WERI-Rb-1 (cell line): ENCODE measurements at regions not wholly inside any gene's neighbourhood (a gene's known extent, or its start where the extent isn't known, plus 50 kb on each side); places are given as distances from the start of the nearest gene placed in this dataset.

ENCODE experiments used
- DNase-seq: peaks from one replicate; pipeline ENCODE4 v3.0.0-alpha.2; 2020
- H3K27ac ChIP-seq: fragments of 250-450 bp; sonication (Bioruptor Pico); 2 replicates; pipeline ENCODE4 v1.5.1; 2020; ENCODE audit warnings: mild to moderate bottlenecking, moderate library complexity
- H3K27me3 ChIP-seq: fragments of 250-450 bp; sonication (Bioruptor Pico); 2 replicates; pipeline ENCODE4 v1.5.1; 2021; ENCODE audit warnings: mild to moderate bottlenecking, low read depth, moderate library complexity; ENCODE audit not compliant: insufficient read depth, severe bottlenecking
- H3K36me3 ChIP-seq: fragments of 250-450 bp; sonication (Bioruptor Pico); 2 replicates; pipeline ENCODE4 v1.5.1; 2020; ENCODE audit warnings: mild to moderate bottlenecking, moderate library complexity
- H3K4me3 ChIP-seq: 2 replicates; pipeline ENCODE4 v1.5.1; 2011; ENCODE audit warnings: low read depth, mild to moderate bottlenecking, control low read depth, low read length
- H3K9me3 ChIP-seq: fragments of 250-450 bp; sonication (Bioruptor Pico); 2 replicates; pipeline ENCODE4 v1.5.1; 2021; ENCODE audit warnings: mild to moderate bottlenecking, moderate library complexity; ENCODE audit not compliant: severe bottlenecking
- CTCF ChIP-seq: IDR thresholded peaks from 2 replicates; pipeline ENCODE4 v1.5.1; 2011; ENCODE audit warnings: low read depth, mild to moderate bottlenecking, control low read depth, inconsistent platforms, low read length

- no peak for TF ChIP-seq CTCF
- H3K27me3 ChIP-seq, result no peaks in the 10 kb centered on the region
- no peak overlapping the region for H3K4me3 ChIP-seq
- H3K9me3 ChIP-seq, result no peaks in the 10 kb centered on the region
- DNase-seq, result no peak
- no peaks in the 10 kb centered on the region for H3K36me3 ChIP-seq
- H3K27ac ChIP-seq, result no peak overlapping the region
Observed at GRCh38 chr14:55807881-55808379, 227.9 kb downstream of the KTN1 start.

- Histone ChIP-seq H3K27me3 (no peaks in the 10 kb centered on the region), H3K4me3 (no peak overlapping the region), H3K36me3 (no peaks in the 10 kb centered on the region), H3K9me3 (no peaks in the 10 kb centered on the region), H3K27ac (no peak overlapping the region)
- DNase-seq, result no peak
- no peak for TF ChIP-seq CTCF
Observed at GRCh38 chr14:55813630-55814029, 233.6 kb downstream of the KTN1 start.

GRCh38 chr14:55814064-55814463 is 234.1 kb downstream of the KTN1 start:
- no peak for DNase-seq
- H3K27ac ChIP-seq, result no peak overlapping the region
- TF ChIP-seq CTCF, result no peak
- H3K27me3 ChIP-seq, result no peaks in the 10 kb centered on the region
- H3K36me3 ChIP-seq, result no peaks in the 10 kb centered on the region
- H3K9me3 ChIP-seq, result no peaks in the 10 kb centered on the region
- no peak overlapping the region for H3K4me3 ChIP-seq

GRCh38 chr14:55814873-55815272 is 234.9 kb downstream of the KTN1 start:
- no peak for DNase-seq
- Histone ChIP-seq H3K4me3 (no peak overlapping the region), H3K36me3 (no peaks in the 10 kb centered on the region), H3K9me3 (no peaks in the 10 kb centered on the region), H3K27me3 (no peaks in the 10 kb centered on the region), H3K27ac (no peak overlapping the region)
- no peak for TF ChIP-seq CTCF

GRCh38 chr14:55816225-55816624 is 236.2 kb downstream of the KTN1 start:
- Histone ChIP-seq H3K9me3 (no peaks in the 10 kb centered on the region), H3K27ac (no peak overlapping the region), H3K27me3 (no peaks in the 10 kb centered on the region), H3K4me3 (no peak overlapping the region), H3K36me3 (no peaks in the 10 kb centered on the region)
- DNase-seq, result no peak
- no peak for TF ChIP-seq CTCF

- Histone ChIP-seq H3K4me3 (no peak overlapping the region), H3K9me3 (no peaks in the 10 kb centered on the region), H3K36me3 (no peaks in the 10 kb centered on the region), H3K27ac (no peak overlapping the region), H3K27me3 (no peaks in the 10 kb centered on the region)
- TF ChIP-seq CTCF, result no peak
- no peak for DNase-seq
Observed at GRCh38 chr14:55819610-55820304, 239.8 kb downstream of the KTN1 start.
